HG03196 (cell line): ENCODE measurements at regions not wholly inside any gene's neighbourhood (a gene's known extent, or its start where the extent isn't known, plus 50 kb on each side); places are given as distances from the start of the nearest gene placed in this dataset.
"Not testable (repeated sequence)": the region's sequence is repeated elsewhere in the genome, so short reads cannot be mapped to it uniquely, and the experiment has no call there.

Experiments
- ATAC-seq: cut with Tn5 transposase; IDR thresholded peaks from one replicate; pipeline ENCODE4 v1.9.1; 2021; ENCODE audit not compliant: unreplicated experiment

DNA sequence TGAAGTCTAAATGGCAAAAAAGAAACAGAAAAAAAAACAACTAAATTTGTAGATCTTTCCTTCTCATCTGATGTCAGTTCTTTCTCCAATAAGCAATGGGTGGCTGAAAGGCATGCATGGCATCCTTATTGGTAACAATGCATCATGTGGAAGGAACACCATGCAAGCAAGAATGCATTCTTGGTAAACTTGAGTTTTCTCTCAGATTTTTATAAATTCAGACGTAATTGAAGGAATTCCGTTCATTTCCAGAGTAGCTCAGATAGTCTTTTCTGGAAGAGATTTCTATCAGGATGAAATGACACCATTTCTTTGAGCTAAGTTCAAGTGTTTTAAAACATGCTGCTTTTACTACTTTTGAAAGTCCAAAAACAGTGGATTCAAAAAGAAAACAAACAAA lies 373.0 kb downstream of the COG6 start:
- ATAC-seq, result no peak

DNA sequence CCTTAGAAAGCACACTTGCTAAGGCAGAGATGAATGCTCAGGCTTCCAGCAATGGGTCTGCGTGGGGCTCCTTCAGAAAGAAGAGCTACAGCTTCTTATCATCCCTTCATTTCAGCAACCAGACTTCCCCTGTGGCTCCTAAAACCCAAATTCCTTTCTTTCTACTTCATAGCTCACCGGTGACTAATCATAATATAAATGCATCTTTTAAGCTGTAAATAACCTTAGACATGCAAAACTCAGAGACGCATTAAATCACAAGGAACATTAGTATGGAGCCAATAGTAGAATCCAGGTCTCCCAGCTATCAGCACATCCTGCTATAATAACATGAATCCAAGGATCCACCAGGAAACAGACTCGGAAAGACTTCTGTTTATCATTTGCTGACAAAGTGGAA lies 375.6 kb downstream of the COG6 start:
- no peak for ATAC-seq

GRCh38 chr13:40039061-40039460 lies 383.6 kb downstream of the COG6 start:
- no peak for ATAC-seq

DNA sequence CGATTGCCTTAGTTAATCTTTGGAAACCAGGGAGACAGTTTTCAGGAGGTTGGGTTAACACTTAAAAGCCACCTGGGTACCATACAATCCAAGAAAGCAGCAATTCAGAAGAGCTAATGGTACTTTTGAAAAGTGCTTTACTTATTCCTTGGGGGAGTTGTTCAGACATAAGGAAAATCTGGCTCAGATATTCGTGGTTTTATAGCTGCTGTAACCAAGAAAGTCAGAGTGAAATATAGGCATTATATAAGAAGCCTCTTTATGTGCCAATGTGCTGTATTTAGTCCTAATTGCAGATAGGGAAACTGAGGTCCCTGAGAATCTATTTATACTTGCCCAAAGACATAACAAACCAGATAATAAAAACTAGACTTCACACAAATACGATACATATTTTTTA lies 387.5 kb downstream of the COG6 start:
- ATAC-seq, result no peak

- no peak for ATAC-seq
These were observed 388.3 kb downstream of the COG6 start for GRCh38 chr13:40043764-40044163.

GRCh38 chr13:40047322-40047771 lies 391.9 kb downstream of the COG6 start:
- peak; percentile 87 for ATAC-seq

GRCh38 chr13:40048551-40048950 lies 393.1 kb downstream of the COG6 start:
- ATAC-seq, result no peak

GRCh38 chr13:40052954-40053353 lies 397.5 kb downstream of the COG6 start:
- ATAC-seq, result no peak

DNA sequence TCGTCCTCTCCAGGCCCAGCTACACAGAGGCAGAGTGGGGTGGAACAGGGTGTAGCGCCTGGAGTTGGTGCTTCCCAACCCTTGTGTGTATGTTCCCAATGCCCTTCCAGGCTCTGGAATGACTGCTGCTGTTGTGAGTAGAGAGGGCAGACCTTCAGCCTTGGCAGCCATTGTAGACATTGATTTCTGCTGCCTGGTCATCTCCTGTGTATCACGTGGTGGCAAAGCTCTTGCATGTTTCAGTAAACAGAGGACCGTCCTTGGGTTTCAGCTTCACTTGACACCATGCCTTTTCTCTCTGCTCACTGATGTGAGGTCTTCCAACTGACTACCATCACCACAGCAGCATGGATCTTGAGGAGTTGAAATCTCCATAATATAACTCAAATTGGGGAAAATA lies 397.9 kb downstream of the COG6 start:
- no peak for ATAC-seq

GRCh38 chr13:40054422-40054821 lies 399.0 kb downstream of the COG6 start:
- ATAC-seq, result not testable (repeated sequence)

DNA sequence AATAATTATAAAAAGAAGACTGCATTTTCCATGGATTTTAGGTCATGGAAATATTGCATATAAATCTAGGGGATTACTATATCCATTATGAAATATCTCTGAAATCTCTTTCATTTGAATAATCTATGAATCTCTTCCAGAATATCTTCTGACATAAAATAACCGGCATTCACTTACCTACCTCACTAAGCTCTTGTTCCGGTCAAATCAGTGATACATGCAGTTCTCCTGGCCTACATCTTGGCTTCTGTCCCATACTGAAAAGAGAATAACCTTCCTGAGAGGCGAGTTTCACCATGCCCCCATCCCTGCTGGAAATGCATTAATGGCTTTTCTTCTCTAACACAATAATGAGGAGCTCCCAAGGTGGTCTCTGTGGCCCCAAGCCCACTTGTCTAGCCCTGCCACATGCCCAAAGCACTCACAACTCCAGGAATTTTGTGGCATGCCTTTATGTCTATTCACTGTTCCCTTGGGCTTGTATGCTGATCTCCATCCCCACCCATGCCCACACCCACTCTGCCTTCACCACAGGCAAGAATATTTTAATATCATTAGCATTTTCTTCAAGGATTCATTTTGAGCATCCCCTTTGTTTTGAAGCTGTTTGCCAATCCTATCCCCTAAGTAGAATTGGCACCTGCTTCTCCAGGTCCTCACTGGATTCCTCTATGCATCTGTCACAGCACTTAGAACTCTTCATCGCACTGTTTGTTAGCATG lies 401.6 kb downstream of the COG6 start:
- no peak for ATAC-seq

- no peak for ATAC-seq
These were observed 403.3 kb downstream of the COG6 start for GRCh38 chr13:40058757-40059236.

GRCh38 chr13:40059540-40060232 lies 404.2 kb downstream of the COG6 start:
- ATAC-seq, result no peak

DNA sequence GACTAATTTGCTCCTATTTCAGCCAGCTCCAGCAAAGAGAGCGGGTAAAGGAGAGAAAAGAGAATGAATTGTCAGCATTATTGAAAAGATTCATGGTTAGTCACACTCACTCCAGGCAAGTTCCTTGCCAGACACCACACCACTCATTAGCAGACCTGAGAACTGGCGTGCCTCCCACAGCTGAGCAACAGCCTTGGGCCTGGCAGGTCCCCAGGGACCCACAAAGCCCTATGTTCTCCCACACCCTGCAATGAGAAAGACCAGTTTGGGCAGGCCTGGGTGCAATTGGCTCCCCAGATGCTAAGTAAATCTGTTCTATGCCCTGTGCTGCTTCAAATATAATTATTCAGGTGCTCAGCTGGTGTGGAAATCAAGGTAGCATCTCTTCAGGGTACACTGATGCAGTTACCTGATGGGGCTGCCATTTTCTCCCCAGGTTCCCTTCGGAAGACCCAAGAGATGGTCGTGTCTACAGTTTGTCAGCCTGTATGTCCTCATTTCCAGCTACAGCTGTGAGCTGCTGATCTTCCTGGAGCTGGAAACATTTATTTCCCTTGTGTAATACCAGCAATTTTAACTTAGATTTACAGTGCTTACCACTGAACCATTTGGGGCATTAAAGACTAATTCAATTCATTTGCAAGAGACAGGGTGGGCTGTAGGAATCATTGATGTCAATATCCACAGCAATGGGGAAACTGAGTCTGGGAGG lies 405.0 kb downstream of the COG6 start:
- peak; percentile 79 for ATAC-seq

- no peak for ATAC-seq
These were observed 406.3 kb downstream of the COG6 start for GRCh38 chr13:40061466-40062450.

- ATAC-seq, result no peak
These were observed 407.8 kb downstream of the COG6 start for GRCh38 chr13:40063278-40063698.

- no peak for ATAC-seq
These were observed 408.2 kb downstream of the COG6 start for GRCh38 chr13:40063703-40064102.

GRCh38 chr13:40064154-40065097 lies 409.0 kb downstream of the COG6 start:
- no peak for ATAC-seq
